ENCODE measurements at regions not wholly inside any gene's neighbourhood (a gene's known extent, or its start where the extent isn't known, plus 50 kb on each side); places are given as distances from the start of the nearest gene placed in this dataset.

- H2AFZ ChIP-seq, result no peak overlapping the region
- H3K9me3 ChIP-seq (ENCODE audit: low read depth), result no peaks in the 10 kb centered on the region
- WGBS (ENCODE audit: low lambda C conversion rate, missing lambda C conversion rate), result 55% methylated on average over 7 of the region's 7 CpGs
- DNase-seq (ENCODE audit: low spot score), result peak; percentile 30
- no peak overlapping the region for H3K4me2 ChIP-seq
- no peaks in the 10 kb centered on the region for H3K9me2 ChIP-seq (replicated peaks; ENCODE audit: insufficient read depth)
- H4K20me1 ChIP-seq (ENCODE audit: insufficient read depth, poor library complexity, severe bottlenecking), result no peaks in the 10 kb centered on the region
- no peak for TF ChIP-seq CTCF (IDR thresholded peaks at IDR 0.05; ENCODE audit: poor library complexity)
- H3K27me3 ChIP-seq, result no peaks in the 10 kb centered on the region
- no peak overlapping the region for H3K27ac ChIP-seq
- no peak overlapping the region for H3K4me3 ChIP-seq
- H3K4me1 ChIP-seq (ENCODE audit: insufficient read depth), result peaks cover 3% of the 10 kb centered on the region
- no peaks in the 10 kb centered on the region for H3K36me3 ChIP-seq (replicated peaks; ENCODE audit: insufficient read depth, low read depth)
- no peaks in the 10 kb centered on the region for H3K79me2 ChIP-seq
Measured at GRCh38 chr16:51326131-51326856, 175.2 kb upstream of the SALL1 start.

GRCh38 chr16:51321251-51321650, 170.2 kb upstream of the SALL1 start:
- 78% methylated on average over 5 of the region's 5 CpGs for WGBS (ENCODE audit: low lambda C conversion rate, missing lambda C conversion rate)

DNA sequence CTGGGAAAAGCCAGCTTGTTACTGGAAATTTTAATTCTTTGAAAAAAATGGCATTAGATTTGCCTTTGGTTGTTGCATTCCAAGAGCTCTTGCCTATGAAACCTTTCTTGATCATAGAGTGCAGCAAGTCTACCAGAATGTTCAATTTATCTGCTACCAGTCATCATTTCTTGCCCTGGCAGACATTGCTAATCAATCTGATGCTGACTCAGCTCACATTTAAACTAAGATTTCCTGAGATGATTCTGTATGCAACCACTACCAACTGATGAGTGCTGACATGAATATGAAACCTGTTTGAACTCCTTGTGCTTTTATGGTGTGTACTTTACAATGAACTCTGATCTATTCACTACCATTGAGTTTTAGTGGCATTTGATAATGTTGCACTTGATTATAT, 166.5 kb upstream of the SALL1 start:
- no peak for TF ChIP-seq EZH2phosphoT487 (IDR thresholded peaks at IDR 0.05; ENCODE audit: low read depth, severe bottlenecking, unreplicated experiment)
- no peak for TF ChIP-seq EZH2 (IDR thresholded peaks at IDR 0.05; ENCODE audit: borderline replicate concordance)
- TF ChIP-seq CTCF (IDR thresholded peaks at IDR 0.05; ENCODE audit: poor library complexity), result no peak
- Histone ChIP-seq H3K79me2 (no peaks in the 10 kb centered on the region), H3K4me2 (no peak overlapping the region), H3K9me3 (ENCODE audit: low read depth) (no peaks in the 10 kb centered on the region), H3K36me3 (replicated peaks; ENCODE audit: insufficient read depth, low read depth) (no peaks in the 10 kb centered on the region), H3K4me3 (no peak overlapping the region), H3K27ac (no peak overlapping the region), H4K20me1 (ENCODE audit: insufficient read depth, poor library complexity, severe bottlenecking) (no peaks in the 10 kb centered on the region), H2AFZ (no peak overlapping the region), H3K27me3 (no peaks in the 10 kb centered on the region), H3K9me2 (replicated peaks; ENCODE audit: insufficient read depth) (no peaks in the 10 kb centered on the region), H3K4me1 (ENCODE audit: insufficient read depth) (no peaks in the 10 kb centered on the region)
- no peak for DNase-seq (ENCODE audit: low spot score)

More at GRCh38 chr16:51321251-51321650, 170.2 kb upstream of the SALL1 start:
- Histone ChIP-seq H3K27ac (no peak overlapping the region), H3K4me2 (no peak overlapping the region), H3K9me2 (replicated peaks; ENCODE audit: insufficient read depth) (no peaks in the 10 kb centered on the region), H3K79me2 (no peaks in the 10 kb centered on the region), H3K9me3 (ENCODE audit: low read depth) (no peaks in the 10 kb centered on the region), H3K27me3 (no peaks in the 10 kb centered on the region), H4K20me1 (ENCODE audit: insufficient read depth, poor library complexity, severe bottlenecking) (no peaks in the 10 kb centered on the region), H3K36me3 (replicated peaks; ENCODE audit: insufficient read depth, low read depth) (no peaks in the 10 kb centered on the region), H2AFZ (no peak overlapping the region), H3K4me1 (ENCODE audit: insufficient read depth) (peaks cover 3% of the 10 kb centered on the region), H3K4me3 (no peak overlapping the region)
- no peak for DNase-seq (ENCODE audit: low spot score)
- no peak for TF ChIP-seq EZH2phosphoT487 (IDR thresholded peaks at IDR 0.05; ENCODE audit: low read depth, severe bottlenecking, unreplicated experiment)
- no peak for TF ChIP-seq CTCF (IDR thresholded peaks at IDR 0.05; ENCODE audit: poor library complexity)
- no peak for TF ChIP-seq EZH2 (IDR thresholded peaks at IDR 0.05; ENCODE audit: borderline replicate concordance)

DNA sequence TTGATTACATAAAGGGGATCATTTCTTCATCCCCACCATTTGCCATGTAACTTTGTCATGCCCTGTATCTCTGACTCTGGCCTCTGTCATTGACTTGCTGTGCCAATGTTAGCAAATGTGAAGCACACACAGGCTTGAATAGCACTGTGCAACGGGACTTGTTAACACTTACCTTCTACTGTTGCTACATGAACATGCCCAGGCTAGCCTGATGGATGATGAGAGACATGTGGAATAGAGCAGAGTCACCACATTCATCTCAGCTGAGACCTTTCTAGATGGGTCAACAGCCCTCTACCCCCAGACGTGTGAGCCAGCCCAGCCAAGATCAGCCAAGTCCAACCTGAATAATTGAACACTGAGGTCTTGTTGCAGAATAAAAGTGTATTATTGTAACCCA, 162.1 kb upstream of the SALL1 start:
- Histone ChIP-seq H3K4me1 (ENCODE audit: insufficient read depth) (no peaks in the 10 kb centered on the region), H3K9me3 (ENCODE audit: low read depth) (no peaks in the 10 kb centered on the region), H3K4me3 (no peak overlapping the region), H2AFZ (no peak overlapping the region), H3K4me2 (no peak overlapping the region), H3K36me3 (replicated peaks; ENCODE audit: insufficient read depth, low read depth) (no peaks in the 10 kb centered on the region), H3K27ac (no peak overlapping the region), H3K9me2 (replicated peaks; ENCODE audit: insufficient read depth) (no peaks in the 10 kb centered on the region), H4K20me1 (ENCODE audit: insufficient read depth, poor library complexity, severe bottlenecking) (no peaks in the 10 kb centered on the region), H3K27me3 (no peaks in the 10 kb centered on the region), H3K79me2 (no peaks in the 10 kb centered on the region)
- TF ChIP-seq EZH2 (IDR thresholded peaks at IDR 0.05; ENCODE audit: borderline replicate concordance) (no peak), EZH2phosphoT487 (IDR thresholded peaks at IDR 0.05; ENCODE audit: low read depth, severe bottlenecking, unreplicated experiment) (no peak), CTCF (IDR thresholded peaks at IDR 0.05; ENCODE audit: poor library complexity) (no peak)
- no peak for DNase-seq (ENCODE audit: low spot score)
- WGBS (ENCODE audit: low lambda C conversion rate, missing lambda C conversion rate), result 90% methylated on average over 2 of the region's 2 CpGs
